Gastrocnemius medialis (tissue), 4 donors: ENCODE measurements at regions not wholly inside any gene's neighbourhood (a gene's known extent, or its start where the extent isn't known, plus 50 kb on each side); places are given as distances from the start of the nearest gene placed in this dataset.

Experiments used
- CTCF ChIP-seq, 5 experiments: fragments of 450-650 bp in 3 of 5; fragments of 200-600 bp in 2 of 5; sonication (generic) in 2 of 5; IDR thresholded peaks in 4 of 5; conservative IDR thresholded peaks in 1 of 5; 1 replicate in 4 of 5; 2 replicates in 1 of 5; pipeline ENCODE4 v1.5.1; 2016 to 2019; ENCODE audit warnings: antibody characterized with exemption in 5 of 5, mild to moderate bottlenecking in 3 of 5, moderate library complexity in 3 of 5
- POLR2A ChIP-seq, 2 donors: fragments of 450-650 bp; IDR thresholded peaks; one replicate each; pipeline ENCODE4 v1.6.1; 2017; ENCODE audit warnings: antibody characterized with exemption in 2 of 2, mild to moderate bottlenecking in 2 of 2, moderate library complexity in 2 of 2

GRCh38 chr12:58321414-58321813, 380.0 kb downstream of the ATP23 start:
- TF ChIP-seq CTCF (IDR thresholded peaks at IDR 0.05 in 4 of 5, conservative IDR thresholded peaks at IDR 0.05 in 1 of 5) (no peak), POLR2A (IDR thresholded peaks at IDR 0.05) (no peak)
